ENCODE measurements at regions not wholly inside any gene's neighbourhood (a gene's known extent, or its start where the extent isn't known, plus 50 kb on each side); places are given as distances from the start of the nearest gene placed in this dataset.

DNA sequence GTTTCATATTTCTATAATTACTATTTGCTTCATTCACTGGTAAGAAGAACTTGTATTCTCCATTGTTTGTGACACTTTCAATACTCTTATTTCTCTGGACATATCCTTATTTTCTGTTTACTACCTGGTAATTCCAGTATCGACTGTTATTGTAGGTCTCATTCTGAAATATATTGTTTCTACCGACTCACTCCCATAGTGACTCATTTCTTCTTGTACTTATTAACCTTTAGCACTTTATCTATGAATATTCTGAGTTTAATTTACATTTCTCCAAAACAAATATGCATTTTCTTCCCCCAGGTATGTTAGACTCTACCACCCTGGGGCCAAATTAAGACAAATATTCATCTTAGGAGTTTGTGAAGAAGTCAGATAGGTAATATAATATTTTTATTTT, 164.5 kb upstream of the BTBD3 start:
- no peak for DNase-seq (ENCODE audit: extremely low read depth in 1 of 11, low read depth in 9 of 11, low spot score in 4 of 11)

DNA sequence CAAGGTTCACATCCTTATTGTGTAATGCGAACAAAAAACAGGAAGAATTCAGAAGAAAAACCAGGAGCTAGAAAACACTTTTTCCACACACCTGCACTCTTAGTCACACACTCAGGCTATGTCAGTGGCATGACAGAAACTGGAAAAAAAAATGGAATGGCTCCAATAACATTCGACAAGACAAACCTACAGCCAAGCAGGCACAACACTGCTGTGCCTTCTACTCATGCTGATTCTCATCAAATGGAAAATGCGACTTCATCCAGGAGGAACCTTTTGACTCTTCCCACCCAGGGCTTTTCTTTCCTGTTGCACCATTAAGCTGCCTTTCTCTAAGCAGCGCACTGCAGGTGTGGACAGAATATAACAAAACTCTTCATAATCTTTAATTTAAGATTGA, 163.2 kb upstream of the BTBD3 start:
- DNase-seq (ENCODE audit: extremely low read depth in 1 of 11, low read depth in 9 of 11, low spot score in 4 of 11) = no peak

DNA sequence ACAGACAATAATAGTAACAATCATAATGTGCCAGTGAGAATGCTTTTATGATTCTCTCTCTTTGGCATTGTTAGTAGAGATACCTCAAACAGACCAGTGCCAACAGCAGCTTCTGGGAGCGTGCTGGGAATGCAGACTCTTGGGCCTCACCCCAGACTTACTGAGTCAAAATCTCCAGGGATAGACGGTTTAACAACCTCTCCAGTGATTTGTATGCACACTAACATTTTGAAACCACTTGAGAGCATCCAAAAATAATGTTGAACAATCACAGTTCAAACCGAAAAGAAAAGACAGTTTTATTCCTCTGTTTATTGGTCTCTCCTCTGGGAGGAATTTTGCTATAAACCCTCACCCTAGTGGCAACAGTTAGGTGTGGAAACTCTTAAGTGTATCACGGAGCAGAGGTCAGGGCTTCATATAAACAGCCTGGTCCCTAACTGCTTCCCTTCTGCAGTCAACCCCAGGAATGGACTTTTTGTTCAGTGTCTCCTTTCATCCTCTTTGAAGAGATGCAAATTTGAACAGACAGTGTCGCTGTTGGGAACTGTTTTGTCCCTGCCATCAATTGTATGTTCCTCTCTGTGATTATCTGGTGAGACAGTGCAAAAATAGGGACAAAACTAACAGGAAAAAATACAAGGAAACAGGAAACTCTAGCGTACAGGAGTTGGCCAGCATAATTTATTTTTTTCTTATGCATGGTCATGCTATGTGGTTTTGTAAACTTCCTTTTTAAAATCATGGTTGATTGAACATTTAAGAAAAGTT, 162.4 kb upstream of the BTBD3 start:
- DNase-seq (ENCODE audit: extremely low read depth in 1 of 11, low read depth in 9 of 11, low spot score in 4 of 11) = peak in 6 of 11 donors; percentile 4 to 43 (median 17)

DNA sequence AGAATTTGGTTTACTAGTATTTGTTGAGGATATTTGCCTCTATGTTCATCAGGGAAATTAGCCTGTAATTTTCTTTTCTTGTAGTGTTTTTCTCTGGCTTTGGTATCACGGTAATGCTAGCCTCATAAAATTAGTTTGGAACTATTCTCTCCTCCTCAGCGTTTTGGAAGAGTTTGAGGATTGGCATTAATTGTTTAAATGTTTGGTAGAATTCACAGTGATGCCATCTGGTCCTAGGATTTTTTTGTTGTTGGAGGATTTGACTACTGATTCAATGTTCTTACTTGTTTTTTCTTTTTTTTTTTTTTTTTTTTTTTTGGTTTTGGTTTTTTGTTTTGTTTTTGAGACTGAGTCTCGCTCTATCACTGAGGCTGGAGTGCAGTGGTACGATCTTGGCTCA, 156.2 kb upstream of the BTBD3 start:
- DNase-seq (ENCODE audit: extremely low read depth in 1 of 11, low read depth in 9 of 11, low spot score in 4 of 11) = no peak

DNA sequence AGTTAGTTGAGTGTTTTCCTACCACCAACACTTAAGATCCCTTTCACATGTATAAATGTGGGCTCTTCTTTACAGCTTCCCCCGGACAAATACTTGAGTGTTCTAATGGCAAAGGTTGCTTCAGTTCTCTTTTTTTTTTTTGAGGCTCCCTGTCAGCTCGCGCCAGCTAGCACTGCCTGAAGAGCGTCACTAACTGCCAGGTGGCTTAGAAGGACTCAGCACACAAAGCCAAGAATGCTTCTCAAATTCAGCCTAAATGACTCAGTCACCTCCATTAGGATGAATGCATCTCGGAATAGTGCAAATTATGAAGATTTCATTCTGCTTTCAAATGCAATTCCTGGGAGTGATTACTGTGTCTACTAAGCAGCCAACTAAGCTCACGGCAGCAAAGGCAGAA, 150.7 kb upstream of the BTBD3 start:
- no peak for DNase-seq (ENCODE audit: extremely low read depth in 1 of 11, low read depth in 9 of 11, low spot score in 4 of 11)

DNA sequence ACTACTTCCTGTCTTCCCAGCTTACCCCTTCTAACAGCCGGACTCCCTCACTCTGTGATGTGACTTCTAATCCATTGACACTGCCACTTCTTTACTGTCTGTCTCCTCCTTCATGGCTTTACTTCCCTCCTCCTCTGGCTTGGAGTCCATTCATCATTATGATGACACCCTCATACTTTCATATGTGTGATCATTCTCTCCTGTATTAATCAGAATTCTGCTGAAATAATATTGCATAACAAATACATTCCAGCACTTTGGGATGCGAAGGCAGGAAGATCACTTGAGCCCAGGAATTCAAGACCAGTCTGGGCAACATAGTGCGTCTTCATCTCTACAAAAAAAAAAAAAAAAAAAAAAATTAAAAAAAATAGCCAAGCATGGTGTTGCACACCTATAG, 147.9 kb upstream of the BTBD3 start:
- DNase-seq (ENCODE audit: extremely low read depth in 1 of 11, low read depth in 9 of 11, low spot score in 4 of 11) = no peak

DNA sequence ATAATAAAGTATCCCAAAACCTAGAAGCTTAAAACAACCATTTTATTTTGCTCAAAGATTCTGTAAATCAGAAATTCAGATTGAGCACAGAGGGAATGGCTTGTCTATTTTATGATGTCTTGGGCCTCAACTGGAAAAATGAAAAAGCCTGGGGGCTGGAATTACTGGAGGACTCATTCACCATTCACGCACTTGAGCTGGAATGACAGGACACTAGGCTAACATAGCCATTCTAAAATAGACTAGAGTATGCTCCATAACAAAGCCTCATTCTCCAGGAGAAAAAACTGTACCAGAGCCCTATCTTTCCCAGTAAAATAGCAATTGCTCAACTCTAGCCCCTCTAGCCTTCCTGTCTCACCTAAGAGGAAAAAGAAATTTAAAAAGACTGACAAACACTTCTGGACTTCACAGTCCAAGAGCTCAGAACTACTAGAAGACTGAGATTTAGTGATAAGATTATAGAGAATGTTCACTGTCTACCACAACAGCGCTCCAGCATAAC, 145.4 kb upstream of the BTBD3 start:
- no peak for DNase-seq (ENCODE audit: extremely low read depth in 1 of 11, low read depth in 9 of 11, low spot score in 4 of 11)

DNA sequence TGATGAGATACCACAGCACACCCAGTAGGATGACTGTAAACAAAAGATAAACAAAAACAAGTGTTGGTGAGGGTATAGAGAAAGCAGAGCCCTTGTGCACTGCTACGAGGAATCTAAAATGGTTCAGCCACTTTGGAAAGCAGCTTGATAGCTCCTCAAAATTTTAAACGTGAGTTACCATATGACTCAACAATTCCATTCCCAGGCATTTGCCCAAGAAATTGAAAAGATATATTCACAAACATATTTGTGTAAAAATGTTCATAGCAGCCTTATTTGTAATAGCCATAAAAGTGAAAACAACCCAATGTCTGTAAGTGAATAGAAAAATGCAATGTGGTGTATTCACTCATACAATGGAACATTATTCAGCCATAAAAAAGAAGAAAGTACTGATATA, 141.0 kb upstream of the BTBD3 start:
- no peak for DNase-seq (ENCODE audit: extremely low read depth in 1 of 11, low read depth in 9 of 11, low spot score in 4 of 11)

DNA sequence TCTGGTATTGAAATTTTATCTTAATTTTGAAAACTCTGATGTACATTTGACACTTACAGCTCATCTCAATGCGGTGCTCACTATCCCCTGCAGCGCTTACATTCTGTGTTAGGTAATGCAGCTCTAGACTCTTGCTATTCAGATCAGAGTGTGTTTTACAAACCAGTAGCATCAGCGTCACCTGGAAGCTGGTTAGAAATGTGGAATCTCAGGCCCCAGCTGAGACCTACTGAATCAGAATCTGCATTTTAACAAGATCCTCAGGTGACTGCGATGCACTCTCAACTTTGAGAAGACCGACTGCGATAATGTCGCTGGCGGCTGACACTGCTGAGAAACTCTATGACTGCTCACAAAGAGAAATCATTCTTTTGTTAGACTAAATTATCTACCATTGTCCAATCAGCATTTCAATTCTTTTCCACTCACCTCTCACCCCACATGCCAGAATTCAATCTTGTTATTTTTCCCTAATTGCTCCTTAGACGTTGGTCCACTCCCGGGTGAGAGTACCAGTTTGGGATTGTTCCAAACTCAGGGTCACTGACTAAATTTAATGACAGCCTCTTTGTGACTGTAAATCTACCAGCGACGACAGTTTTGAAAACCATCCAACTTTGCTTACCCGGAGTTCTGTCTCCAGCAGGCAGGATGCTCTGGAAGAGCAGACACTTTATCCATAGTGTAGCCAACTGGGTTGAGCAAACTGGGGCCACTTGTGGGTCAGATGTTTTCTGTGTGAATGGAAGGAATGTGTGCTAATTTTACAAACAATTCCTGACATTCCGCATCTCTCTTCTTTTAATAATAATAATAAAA, 140.1 kb upstream of the BTBD3 start:
- DNase-seq (ENCODE audit: extremely low read depth in 1 of 11, low read depth in 9 of 11, low spot score in 4 of 11) = peak in 1 of 11 donors; percentile 16

DNA sequence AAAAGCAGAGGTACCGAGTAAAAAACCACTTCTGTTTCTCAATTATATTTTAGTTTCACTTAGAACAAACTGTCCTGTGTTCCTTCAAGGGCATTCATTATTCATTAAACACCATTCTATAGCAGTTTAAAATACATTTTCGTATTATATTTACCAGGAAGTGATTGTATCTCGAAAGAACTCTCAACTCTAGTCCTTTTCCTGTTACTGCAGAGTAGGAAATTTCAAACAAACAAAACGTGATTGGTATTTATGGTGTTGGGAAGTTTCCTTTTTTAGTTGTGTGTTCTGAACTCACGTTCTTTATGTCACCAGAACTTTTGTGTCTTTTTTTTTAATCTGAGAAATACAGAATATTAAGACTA, 139.5 kb upstream of the BTBD3 start:
- DNase-seq (ENCODE audit: extremely low read depth in 1 of 11, low read depth in 9 of 11, low spot score in 4 of 11) = no peak

DNA sequence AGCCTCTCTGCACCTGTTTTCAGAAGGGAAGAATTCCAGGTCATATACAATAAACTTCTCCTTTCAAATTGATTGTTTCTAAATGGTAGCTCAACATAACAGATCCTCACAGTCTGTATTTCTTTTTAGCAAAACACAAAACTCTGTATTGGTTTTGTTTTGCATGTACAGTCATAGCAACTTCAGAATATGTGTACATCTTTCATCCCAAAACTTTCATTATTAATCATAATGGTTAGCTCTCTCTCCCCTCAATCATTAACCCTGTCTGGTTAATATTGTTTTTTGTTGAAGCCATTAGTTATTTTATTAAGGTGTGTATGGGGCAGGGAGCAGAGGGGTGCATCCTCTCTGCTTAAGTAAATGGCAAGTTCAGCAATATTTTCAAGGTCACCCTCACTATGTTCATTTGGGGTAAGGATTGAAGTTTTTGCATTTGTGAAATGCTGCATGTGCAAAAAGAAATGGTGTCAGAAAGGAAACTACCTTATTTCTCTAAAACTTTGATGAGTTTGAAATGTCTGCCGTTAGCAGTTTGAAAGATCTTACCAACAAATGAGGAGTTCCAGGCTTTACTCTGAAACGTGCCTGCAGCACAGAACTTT, 136.8 kb upstream of the BTBD3 start:
- DNase-seq (ENCODE audit: extremely low read depth in 1 of 11, low read depth in 9 of 11, low spot score in 4 of 11) = no peak

DNA sequence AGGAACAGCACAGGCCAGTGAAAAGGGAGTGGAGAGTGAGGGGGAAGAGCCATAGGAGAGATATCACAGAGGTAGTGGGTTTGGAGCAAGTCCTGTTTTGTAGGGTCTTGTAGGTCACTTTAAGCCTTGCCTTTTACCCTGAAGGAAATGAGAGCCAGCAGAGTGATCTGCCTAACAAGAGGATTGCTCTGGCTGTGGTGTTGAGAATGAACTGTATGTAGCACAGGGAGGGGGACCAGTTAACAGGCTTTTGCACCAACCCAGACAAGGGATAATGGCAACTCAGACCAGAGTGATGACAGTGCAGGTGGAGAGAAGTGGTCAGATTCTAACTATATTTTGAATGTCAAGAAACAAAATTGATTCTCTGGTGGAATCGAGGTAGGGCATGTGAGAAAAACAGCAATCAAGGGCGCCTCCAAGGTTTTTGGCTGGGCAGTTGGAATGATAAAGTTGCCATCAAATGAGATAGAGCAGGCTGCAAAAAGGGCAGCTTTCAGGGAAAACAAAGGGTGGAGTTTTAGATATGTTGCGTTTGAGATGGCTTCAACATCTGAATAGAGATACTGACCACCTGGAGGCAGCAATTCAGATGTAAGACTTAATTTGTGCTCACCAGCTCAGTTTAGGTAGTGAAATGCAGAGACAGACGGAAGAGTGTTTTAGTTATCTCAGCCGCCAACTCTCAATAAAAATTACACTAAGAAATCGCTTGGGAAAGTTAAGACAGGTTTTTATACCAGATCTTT, 134.4 kb upstream of the BTBD3 start:
- DNase-seq (ENCODE audit: extremely low read depth in 1 of 11, low read depth in 9 of 11, low spot score in 4 of 11) = no peak

DNA sequence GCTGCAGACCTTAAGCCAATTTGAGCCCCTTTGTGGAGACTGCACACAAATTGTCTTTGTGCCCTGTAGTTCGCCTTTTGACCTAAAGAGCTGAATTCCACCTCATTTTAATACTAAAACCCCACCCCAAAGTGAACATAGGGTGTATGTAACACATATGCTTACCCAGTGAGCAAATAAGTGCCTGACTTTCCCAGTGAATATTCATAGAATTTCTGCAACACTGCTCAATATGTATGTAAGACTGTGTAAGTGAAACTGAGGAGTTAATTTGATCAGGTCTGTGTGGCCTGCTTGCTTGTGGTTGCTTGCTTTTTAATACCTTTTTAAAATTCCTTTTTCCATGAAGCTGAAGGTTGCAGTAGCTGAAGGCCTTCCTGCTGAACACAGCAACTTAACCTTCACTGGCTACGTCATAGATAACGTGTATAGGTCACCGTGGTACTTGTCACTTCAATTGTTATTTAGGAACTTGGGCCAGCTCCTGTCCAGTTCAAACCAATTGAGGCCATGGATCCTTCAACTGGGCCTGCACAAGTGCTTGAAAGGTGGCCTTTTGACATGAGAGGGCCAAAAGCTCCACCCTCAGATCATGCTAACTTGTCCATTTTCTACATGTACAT, 131.7 kb upstream of the BTBD3 start:
- no peak for DNase-seq (ENCODE audit: extremely low read depth in 1 of 11, low read depth in 9 of 11, low spot score in 4 of 11)

DNA sequence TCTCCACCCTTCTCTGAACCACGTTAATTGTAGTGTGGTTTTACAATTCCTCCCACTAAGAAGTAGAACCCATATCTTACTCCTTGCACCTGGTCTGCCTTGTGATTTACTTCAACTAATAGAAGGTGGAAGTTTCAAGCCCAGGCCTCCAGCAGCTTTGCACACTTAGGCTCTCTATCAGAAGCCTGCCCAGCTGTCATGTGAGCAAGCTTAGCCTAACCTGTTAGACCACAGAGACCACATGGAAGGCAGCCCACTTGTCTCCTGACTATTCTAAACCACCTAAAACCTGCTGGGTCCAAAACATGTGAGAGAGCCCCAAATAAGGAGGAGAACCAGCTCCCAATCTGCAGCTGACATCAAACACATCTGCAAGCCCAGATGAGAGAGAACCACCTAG, 127.6 kb upstream of the BTBD3 start:
- DNase-seq (ENCODE audit: extremely low read depth in 1 of 11, low read depth in 9 of 11, low spot score in 4 of 11) = no peak

DNA sequence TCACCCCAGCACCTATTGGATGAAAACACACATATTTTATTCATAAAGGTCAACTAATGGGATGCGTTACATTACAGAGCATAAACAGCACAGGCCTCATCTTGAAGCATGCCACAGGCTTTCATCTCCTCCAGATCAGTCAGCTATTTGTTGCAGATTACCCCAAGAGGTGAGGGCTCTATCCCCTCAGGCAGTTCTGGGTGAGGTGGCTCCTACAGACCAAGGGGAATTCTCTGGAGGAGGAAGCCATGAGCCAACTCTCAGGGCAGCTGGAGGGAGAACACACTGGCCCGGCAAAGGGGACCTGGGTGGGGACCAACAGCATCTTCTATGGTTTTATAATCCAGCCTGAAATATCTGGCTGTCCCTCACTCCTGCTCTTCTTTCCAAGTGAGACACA, 126.4 kb upstream of the BTBD3 start:
- no peak for DNase-seq (ENCODE audit: extremely low read depth in 1 of 11, low read depth in 9 of 11, low spot score in 4 of 11)

DNA sequence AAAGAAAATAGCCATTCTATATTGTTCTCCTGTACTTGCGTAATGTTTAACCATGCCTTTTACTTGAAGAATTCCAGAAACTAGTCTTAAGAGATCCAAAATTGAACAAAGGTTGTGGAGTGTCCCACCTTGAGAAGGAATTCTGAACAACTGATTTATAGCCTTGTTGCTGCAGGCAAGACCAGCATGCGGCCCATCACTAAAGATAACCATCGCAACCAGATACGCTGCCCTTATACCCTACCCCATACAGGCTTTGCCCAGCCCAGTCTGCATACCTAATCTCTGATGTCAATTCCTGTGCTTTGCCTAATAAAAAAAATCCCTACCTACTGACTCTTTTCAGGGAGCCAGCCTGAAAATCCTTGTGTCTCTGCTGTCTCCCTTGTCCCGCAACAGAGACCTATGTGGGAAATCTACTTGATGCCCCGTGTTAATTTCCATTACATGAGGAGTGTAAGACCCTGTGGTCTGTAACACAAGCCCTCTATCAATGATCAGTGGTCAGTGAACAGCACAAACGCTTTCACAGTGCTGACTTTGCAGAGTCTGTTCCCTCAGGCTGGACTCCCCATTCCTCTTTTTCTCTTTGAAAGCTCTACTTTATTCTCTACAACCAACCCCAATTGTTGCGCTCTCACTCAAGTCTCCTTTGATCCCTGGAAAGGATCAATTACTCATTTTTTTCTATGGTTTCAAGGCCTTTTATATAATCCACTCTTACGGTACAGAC, 125.7 kb upstream of the BTBD3 start:
- no peak for DNase-seq (ENCODE audit: extremely low read depth in 1 of 11, low read depth in 9 of 11, low spot score in 4 of 11)

DNA sequence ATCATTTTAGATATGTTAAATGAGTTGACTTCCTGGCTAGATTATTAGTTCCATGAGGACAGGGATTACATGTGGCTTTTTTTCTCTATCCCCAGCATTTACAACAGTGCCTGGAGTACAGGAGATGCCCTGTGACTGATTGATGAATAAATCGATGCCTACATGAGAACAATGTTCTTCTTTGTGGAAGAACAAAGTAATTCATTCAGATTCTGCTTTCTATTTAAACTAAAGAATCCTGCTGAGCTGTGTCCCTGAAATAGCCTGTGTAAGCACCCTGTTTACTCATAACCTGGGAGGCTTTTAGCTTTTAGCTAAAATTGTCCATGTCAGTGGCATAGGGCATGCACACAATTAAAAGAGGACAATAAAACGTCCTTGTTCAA, 125.1 kb upstream of the BTBD3 start:
- no peak for DNase-seq (ENCODE audit: extremely low read depth in 1 of 11, low read depth in 9 of 11, low spot score in 4 of 11)

DNA sequence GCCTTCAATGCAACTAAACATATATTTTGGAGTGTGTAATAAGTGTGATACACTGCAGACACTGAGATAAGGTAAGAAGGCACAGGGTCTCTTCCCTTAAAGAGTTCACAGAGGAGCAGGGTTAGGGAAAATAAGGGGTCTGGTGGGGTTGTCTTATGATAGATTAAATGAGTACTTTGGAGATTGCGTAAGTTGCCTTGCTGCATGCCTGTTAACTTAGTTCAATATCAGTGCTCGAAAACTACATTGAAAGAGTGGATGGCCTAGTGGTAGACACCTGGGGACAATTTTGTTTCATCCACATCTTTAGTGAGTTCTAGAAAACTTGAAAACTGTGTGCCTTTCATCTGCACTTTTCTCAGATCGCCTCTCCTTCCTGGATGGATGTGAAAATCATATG, 123.2 kb upstream of the BTBD3 start:
- DNase-seq (ENCODE audit: extremely low read depth in 1 of 11, low read depth in 9 of 11, low spot score in 4 of 11) = no peak

Measured in renal cortex interstitium (tissue), 11 donors.